Esophagus squamous epithelium (tissue), 5 donors: ENCODE measurements at regions not wholly inside any gene's neighbourhood (a gene's known extent, or its start where the extent isn't known, plus 50 kb on each side); places are given as distances from the start of the nearest gene placed in this dataset.

Experiments used
- DNase-seq: peaks from one replicate; lab custom pipeline; 2025; lab: John Stamatoyannopoulos, UW
- H3K27ac ChIP-seq, 4 donors: fragments of 200-600 bp; sonication (generic); one replicate each; pipeline ENCODE4 v1.5.1; 2016 to 2019; ENCODE audit warnings: mild to moderate bottlenecking in 1 of 4
- H3K27me3 ChIP-seq, 4 donors: fragments of 200-600 bp; sonication (generic); 1 replicate in 3 of 4; 2 replicates in 1 of 4; pipeline versions ENCODE4 v1.5.1 to v1.6.0; 2017 to 2021; ENCODE audit warnings: antibody characterized with exemption in 1 of 4
- H3K36me3 ChIP-seq, 3 donors: fragments of 200-600 bp; sonication (generic); one replicate each; pipeline ENCODE4 v1.5.1; 2016 to 2019
- H3K4me1 ChIP-seq, 3 donors: fragments of 200-600 bp; sonication (generic); one replicate each; pipeline ENCODE4 v1.5.1; 2017 to 2019
- H3K4me3 ChIP-seq, 4 donors: fragments of 200-600 bp; sonication (generic); 1 replicate in 3 of 4; 2 replicates in 1 of 4; pipeline ENCODE4 v1.5.1; 2016 to 2019; ENCODE audit warnings: mild to moderate bottlenecking in 2 of 4, moderate library complexity in 1 of 4
- H3K9me3 ChIP-seq, 3 donors: fragments of 200-600 bp; sonication (generic); one replicate each; pipeline ENCODE4 v1.5.1; 2016 to 2019
- CTCF ChIP-seq, 6 experiments: fragments of 450-650 bp in 4 of 6; fragments of 200-600 bp in 2 of 6; sonication (generic) in 2 of 6; IDR thresholded peaks; one replicate each; pipeline ENCODE4 v1.5.1; 2016 to 2019; ENCODE audit warnings: antibody characterized with exemption in 6 of 6, mild to moderate bottlenecking in 4 of 6, moderate library complexity in 4 of 6
- POLR2A ChIP-seq, 4 donors: fragments of 450-650 bp; IDR thresholded peaks; one replicate each; pipeline ENCODE4 v1.6.1; 2017; ENCODE audit warnings: antibody characterized with exemption in 4 of 4, mild to moderate bottlenecking in 4 of 4, moderate library complexity in 3 of 4
- WGBS, 2 donors: methylation state at CpG; one replicate each; pipeline ENCODE4 v1.1.5; 2018; 5-methylcytosine and 5-hydroxymethylcytosine counted together
- intact Hi-C: fragments of 100-400 bp; cut with DNase I; formaldehyde crosslinking; loops from one replicate; pipeline ENCODE4 v1.15.0; 2022
- donor health status: DM: yes; HTN: yes; CAD: no.

DNA sequence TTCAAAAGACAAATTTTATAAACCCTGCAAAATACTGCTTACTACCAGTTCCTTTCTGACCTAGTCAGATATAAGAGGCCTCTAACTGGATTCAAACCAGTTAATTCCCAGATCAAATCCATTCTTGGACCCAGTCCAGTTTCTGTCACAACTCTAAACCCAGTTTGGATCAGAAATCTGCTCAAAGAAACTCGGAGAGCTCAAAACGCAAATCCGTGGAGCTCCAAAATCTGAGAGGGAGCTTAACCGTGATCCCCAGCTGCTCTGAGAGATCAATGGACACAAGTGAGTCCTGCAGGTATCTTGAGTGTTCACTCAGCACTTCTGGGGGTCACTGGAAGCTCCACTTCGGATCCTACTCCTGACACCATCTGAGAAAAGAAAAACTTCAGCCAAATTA lies 348.1 kb upstream of the PTGER4 start:
- WGBS, 2 donors, result 66 to 79% methylated on average over 5 of the region's 5 CpGs

GRCh38 chr5:40321514-40321913 lies 358.2 kb upstream of the PTGER4 start:
- intact Hi-C loops, result no loop called here
- Histone ChIP-seq H3K4me3 (no peak overlapping the region), H3K9me3 (no peaks in the 10 kb centered on the region), H3K27ac (no peak overlapping the region), H3K4me1 (no peaks in the 10 kb centered on the region), H3K36me3 (no peaks in the 10 kb centered on the region), H3K27me3 (no peaks in the 10 kb centered on the region)
- DNase-seq, result no peak
- TF ChIP-seq POLR2A (IDR thresholded peaks at IDR 0.05), result no peak
- no peak for TF ChIP-seq CTCF (IDR thresholded peaks at IDR 0.05)

More for the DNA sequence above, 348.1 kb upstream of the PTGER4 start:
- TF ChIP-seq POLR2A (IDR thresholded peaks at IDR 0.05) (no peak), CTCF (IDR thresholded peaks at IDR 0.05) (no peak)
- no peaks in the 10 kb centered on the region for H3K9me3 ChIP-seq
- no peak for DNase-seq
- intact Hi-C loops, result no loop called here
- peaks cover 0 to 19% (median 0%) of the 10 kb centered on the region in 3 donors for H3K4me1 ChIP-seq
- H3K27ac ChIP-seq, result no peak overlapping the region
- H3K36me3 ChIP-seq, result no peaks in the 10 kb centered on the region
- no peaks in the 10 kb centered on the region for H3K27me3 ChIP-seq
- no peak overlapping the region for H3K4me3 ChIP-seq

DNA sequence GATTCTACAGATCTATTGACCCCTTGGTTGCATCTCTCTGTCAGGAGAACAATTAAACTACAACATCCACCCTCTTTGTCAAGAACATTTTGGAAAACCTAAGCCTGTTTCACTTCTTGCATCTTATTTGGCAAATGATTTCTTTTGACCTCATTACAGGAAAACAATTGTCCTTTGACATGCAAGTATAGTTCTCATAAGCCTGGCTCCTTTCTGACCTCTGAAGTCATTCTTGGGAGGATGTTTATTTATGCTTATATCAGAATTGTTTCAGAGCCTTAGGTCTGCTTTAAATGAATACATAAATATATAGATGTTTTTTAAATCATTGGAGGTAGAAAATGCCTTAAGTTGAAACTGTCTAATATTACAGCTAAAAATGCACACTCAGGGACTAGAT lies 361.3 kb upstream of the PTGER4 start:
- no peak for DNase-seq
- Histone ChIP-seq H3K27me3 (no peaks in the 10 kb centered on the region), H3K9me3 (no peaks in the 10 kb centered on the region), H3K27ac (no peak overlapping the region), H3K4me3 (no peak overlapping the region), H3K36me3 (no peaks in the 10 kb centered on the region), H3K4me1 (no peaks in the 10 kb centered on the region)
- intact Hi-C loops, result no loop called here
- TF ChIP-seq CTCF (IDR thresholded peaks at IDR 0.05), result no peak
- no peak for TF ChIP-seq POLR2A (IDR thresholded peaks at IDR 0.05)

DNA sequence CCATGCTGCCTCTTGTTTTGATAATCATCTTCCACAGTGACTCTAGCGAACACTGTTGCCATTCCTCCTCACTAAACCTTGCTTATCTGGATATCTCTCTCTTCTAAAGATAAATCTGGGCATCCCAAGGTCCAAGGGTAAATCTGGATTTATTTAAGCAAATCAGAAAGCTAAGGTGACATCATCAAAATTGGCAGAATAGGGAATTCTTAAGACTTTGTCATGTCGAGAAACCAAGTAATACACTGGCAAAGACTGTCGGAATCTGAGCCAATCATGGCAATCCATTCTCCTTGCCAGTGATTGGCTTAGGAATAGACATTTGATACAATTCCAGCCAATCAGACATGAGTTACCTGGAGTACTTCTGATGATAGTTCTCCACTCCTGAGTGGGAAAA lies 362.7 kb upstream of the PTGER4 start:
- 64 to 80% methylated on average over 3 of the region's 3 CpGs for WGBS, 2 donors

DNA sequence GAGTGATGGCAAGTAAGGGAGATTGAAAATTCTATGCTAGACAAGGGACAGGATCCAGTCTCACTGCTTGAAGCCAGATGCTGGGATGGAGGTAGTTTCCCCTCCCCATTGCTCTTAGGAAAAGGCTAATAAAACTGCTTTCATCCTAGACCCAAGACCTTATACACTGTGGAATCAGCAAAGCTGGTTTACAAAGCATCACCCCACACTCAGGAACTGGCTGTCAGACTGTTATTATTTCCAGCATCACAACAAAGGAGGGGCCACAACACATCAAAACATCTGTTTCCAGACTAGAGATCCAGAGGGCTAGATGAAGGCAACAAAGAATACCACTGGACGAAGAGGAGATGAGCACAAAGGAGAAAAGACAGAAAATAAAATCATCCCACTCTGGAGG lies 364.6 kb upstream of the PTGER4 start:
- Histone ChIP-seq H3K27ac (no peak overlapping the region), H3K4me1 (no peaks in the 10 kb centered on the region), H3K4me3 (no peak overlapping the region), H3K9me3 (no peaks in the 10 kb centered on the region), H3K36me3 (no peaks in the 10 kb centered on the region), H3K27me3 (no peaks in the 10 kb centered on the region)
- TF ChIP-seq POLR2A (IDR thresholded peaks at IDR 0.05) (no peak), CTCF (IDR thresholded peaks at IDR 0.05) (no peak)
- intact Hi-C loops, result no loop called here
- WGBS, 2 donors, result 47 to 86% methylated on average over 1 of the region's 1 CpG
- DNase-seq, result no peak

More for the DNA sequence above, 362.7 kb upstream of the PTGER4 start:
- no peaks in the 10 kb centered on the region for H3K9me3 ChIP-seq
- TF ChIP-seq POLR2A (IDR thresholded peaks at IDR 0.05), result no peak
- H3K4me1 ChIP-seq, result no peaks in the 10 kb centered on the region
- H3K36me3 ChIP-seq, result no peaks in the 10 kb centered on the region
- no peak overlapping the region for H3K4me3 ChIP-seq
- no peak overlapping the region for H3K27ac ChIP-seq
- no peaks in the 10 kb centered on the region for H3K27me3 ChIP-seq
- no peak for DNase-seq
- intact Hi-C loops, result no loop called here

- Histone ChIP-seq H3K36me3 (no peaks in the 10 kb centered on the region), H3K4me1 (no peaks in the 10 kb centered on the region), H3K4me3 (no peak overlapping the region), H3K27me3 (no peaks in the 10 kb centered on the region), H3K9me3 (no peaks in the 10 kb centered on the region), H3K27ac (no peak overlapping the region)
- intact Hi-C loops, result no loop called here
- TF ChIP-seq POLR2A (IDR thresholded peaks at IDR 0.05), result no peak
- TF ChIP-seq CTCF (IDR thresholded peaks at IDR 0.05), result no peak
- no peak for DNase-seq
- WGBS, 2 donors, result 79 to 88% methylated on average over 2 of the region's 2 CpGs
These were observed 365.4 kb upstream of the PTGER4 start for GRCh38 chr5:40314275-40314674.
